Stimulated activated CD4-positive, alpha-beta T cell treated with anti-CD3 and anti-CD28 coated beads, Interleukin-4, amount 100 ng/mL, for 1 hour (primary cell): ENCODE measurements at regions not wholly inside any gene's neighbourhood (a gene's known extent, or its start where the extent isn't known, plus 50 kb on each side); places are given as distances from the start of the nearest gene placed in this dataset.

ENCODE experiments used
- DNase-seq: peaks from one replicate; pipeline ENCODE4 v3.0.0-alpha.2; 2020

DNA sequence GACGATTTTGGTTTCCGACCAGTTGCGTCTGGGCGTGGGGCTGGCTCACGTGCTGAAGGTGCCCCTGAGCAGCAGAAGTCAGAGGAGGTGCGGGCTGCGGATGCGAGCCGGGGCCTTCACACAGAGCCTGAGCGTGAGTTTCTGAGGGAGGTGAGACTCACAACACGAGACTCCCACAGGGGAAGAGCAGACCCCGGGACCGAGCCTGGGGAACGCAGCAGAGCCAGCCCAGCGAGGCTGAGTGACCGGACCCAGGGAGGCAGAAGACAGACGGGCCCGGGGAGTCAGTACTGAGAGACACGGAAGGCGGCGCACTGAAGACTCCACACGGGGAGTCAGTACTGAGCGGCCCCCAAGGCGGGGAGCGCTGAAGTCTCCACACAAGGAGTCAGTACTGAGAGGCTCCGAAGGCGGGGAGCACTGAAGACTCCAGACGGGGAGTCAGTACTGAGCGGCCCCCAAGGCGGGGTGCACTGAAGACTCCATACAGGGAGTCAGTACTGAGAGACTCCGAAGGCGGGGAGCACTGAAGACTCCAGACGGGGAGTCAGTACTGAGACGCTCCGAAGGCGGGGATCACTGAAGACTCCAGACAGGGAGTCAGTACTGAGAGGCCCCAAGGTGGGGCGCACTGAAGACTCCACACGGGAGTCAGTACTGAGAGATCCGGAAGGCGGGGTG is 77.8 kb downstream of the DLL1 start:
- DNase-seq: no peak

DNA sequence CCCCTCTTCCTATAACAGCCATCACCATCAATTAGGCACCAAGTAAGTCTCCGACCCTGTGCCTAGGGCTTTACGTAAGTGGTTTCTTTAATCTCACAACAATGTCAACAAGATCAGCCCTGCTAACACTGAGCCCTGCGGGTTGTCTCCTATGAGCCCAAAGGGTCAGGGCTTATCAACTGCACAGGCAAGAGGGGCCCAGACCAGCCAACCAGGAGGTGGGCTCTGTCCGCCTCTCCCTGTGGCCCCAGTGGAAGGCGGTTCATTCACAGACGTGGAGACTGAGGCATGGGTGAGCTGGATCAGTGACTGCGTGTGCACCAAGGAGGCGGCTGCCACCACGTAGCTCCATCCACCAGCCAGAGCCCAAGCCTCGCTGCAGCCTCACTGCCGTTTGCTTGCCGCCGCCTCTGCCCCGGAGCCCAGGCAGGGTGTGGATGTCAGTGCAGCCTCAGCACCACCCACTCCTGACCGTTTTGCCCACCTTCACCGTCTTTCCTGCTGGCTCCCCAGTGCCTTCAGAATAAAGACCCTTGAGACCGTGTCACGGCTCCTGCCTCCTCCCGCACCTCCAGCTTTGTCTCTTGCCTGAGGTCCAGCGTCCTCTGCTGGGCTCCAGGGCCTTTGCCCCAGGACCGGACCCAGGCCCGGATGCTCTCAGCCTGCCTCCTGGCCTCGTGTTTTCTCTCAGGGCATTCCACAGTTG is 78.7 kb downstream of the DLL1 start:
- DNase-seq: no peak

DNA sequence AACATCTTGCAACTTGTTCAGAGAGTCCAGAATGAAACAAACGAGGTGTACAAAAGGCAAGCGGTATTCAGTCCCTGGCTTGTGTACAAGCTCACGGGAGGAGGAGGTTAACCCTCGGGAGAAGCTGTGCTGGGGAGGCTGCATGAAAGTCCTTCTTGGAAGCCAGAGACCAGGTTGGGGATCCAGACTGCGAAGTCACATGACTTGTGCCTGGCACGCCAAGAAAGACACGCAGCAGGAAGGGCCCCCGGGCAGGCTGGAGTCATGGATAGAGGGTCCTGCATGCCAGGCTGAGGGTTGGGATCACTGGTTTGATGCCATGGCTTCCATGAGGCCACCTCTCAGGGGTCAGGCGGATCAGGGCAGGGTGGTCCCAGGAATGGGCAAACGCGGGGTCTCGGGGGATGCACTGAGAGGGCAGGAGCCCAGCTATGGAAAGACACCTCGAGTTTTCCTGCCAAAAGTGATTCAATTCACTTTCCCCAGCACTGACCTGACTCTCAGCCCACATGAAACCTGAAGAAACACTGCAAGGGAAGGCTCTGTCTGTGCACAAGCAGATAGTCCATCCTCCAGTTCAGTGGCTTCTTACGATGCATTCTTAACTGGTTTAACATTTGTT is 79.4 kb downstream of the DLL1 start:
- no peak for DNase-seq

DNA sequence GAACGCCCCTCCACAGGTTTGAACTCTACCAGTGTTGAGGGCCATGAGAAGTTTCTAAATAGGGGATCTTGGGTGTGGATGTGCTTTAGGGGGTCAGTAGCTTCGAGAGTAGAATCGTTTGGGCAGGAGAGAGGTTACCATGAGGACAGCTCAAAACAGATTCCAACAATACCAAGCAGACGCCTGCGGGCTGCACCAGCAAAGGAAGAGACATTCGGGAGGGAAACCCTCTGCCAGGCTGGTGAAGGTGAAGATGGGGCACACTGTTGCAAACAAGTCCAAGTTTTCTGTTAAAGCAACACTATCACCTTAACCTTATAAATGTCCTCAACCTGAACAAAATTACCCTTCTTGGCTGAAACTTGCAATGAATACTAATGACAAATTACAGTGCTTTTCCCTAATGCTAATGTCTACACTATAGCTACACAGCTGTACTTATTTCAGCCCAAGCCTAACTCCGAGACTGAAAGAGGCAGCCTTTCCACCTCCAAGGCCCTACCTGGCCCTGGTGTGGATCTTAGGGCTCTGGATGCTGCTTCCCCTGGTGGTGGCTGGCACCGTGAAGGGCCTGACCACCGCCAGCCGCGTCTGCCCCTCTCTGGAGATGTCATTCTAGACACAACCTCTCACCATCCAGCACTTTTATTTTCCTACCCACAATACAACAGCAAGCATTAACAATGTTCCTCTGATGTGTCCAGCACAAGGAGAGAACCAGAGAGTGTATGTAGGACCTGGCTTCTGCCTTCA is 80.1 kb downstream of the DLL1 start:
- DNase-seq: no peak

DNA sequence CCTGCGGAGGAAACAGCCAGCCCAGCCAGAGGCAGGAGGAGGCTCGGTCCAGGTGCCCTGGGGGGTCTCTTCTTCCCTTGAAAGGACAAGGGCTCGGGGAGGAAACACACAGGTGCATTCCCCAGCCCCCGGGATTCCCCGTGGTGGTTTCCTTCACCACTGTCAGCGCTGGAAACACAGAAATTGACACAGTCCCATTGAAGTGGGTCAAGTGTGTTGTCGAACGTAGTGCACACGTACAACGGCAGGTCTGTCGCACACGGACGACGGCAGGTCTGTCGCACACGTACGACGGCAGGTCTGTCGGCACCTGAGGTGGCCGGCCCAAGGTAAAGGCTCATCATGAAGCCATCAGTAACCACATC is 80.9 kb downstream of the DLL1 start:
- DNase-seq: no peak

DNA sequence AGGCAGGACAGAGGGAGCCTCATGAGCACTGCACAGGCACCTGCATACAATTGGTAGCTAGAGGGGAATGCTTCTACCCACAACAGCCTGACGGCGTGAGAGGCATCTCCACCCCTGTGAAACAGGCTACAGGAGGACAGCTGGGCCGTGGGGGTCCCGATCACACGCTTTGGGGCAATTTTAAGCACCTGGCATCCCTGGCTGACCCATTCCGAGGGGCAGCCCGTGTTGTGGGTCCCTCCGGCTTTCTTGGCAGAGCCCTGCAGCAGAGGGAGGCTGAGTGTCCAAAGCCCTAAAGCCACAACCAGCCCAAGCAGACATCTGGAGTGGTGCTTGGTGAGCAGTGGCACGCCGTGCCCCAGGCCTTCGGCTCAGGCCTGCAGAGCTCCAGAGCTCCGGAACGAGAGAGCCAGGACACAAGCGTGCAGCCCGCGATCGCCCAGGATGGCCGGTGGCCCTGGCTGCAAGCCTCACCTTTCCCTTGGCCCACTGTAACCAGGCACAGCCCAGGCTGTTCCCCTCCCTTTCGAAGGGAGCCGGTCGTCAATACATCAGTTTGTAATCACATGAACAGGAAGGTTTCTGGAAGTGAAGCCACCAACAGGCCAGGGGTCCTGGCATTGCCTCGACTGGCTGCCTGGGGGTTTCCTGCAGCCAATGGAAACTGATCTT is 81.4 kb downstream of the DLL1 start:
- DNase-seq: no peak

DNA sequence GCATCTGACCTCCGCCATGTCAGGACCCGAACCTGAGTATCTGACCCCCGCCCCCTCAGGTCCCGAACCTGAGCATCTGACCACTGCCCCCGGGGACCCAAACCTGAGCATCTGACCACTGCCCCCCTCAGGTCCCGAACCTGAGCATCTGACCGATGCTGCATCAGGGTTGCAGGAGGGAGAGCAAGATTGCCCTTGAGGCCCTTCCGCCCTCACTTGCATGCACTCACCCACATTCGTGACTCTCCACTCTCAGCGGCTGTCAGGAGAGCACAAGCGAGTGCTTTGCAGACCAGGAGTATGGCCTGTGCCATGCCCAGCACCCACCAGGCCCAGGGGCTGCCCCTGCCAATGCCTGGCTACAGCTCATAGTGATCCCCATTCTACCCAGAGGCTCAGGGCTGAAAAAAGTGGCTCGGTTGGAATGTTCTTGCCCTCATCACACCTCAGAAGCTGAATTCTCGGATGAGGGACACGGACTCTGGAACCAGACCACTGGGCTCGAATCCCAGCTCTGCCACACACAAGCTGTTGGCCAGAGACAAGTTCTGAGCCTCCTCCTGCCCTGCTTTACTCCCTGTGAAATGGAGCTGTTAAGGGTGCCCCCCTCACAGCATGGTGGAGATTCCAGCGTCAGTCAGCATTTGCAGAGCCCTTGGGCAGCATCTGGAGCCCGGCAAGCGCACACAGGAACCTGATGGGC is 82.1 kb downstream of the DLL1 start:
- no peak for DNase-seq

DNA sequence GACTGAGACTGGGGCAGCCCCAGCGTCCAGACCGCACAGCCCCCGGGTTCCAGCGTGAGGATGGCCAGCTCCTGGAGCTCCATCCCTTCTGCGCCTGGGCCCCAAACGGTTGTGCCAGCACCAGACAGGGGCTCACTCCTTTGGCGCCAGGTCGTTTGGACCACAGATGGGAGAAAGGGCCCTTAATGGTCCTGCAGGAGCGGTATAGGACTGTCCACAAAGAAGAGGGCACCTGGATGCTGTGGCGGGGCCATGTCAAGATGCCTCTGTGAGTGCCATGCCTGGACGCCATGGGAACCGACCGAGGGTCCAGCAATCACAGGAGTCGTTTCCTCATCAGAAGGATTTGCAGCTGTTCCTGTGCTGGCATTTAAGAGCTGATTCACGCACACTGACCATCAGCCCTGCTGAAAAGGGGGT is 82.7 kb downstream of the DLL1 start:
- no peak for DNase-seq

DNA sequence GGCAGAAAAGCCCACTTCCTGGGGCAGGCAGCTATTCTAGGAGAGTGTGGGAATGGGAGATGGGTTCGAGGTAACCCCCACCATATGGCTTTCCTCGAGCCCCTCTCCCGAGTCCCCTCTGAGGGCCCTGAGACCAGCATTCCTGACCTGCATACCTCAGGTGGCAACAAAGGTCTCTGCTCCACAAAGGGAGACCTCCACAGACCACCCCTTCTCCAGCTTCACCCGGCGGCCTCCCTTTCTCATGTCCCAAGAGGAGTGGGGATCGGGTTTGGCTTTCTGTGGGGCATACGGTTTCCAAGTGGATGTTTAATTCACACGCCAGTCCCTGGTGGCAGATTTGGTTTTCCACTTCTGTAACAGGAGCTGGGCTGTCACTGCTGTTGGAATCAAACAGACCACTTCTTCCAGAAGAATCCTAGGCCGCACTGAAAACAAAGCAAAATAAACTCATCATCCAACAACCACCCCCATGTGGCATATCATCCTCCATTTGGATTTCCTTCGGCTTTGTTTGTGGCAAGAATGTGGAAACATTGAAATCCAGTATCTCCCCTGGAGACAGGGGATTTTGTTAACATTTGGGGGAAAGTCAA is 83.2 kb downstream of the DLL1 start:
- DNase-seq: no peak

DNA sequence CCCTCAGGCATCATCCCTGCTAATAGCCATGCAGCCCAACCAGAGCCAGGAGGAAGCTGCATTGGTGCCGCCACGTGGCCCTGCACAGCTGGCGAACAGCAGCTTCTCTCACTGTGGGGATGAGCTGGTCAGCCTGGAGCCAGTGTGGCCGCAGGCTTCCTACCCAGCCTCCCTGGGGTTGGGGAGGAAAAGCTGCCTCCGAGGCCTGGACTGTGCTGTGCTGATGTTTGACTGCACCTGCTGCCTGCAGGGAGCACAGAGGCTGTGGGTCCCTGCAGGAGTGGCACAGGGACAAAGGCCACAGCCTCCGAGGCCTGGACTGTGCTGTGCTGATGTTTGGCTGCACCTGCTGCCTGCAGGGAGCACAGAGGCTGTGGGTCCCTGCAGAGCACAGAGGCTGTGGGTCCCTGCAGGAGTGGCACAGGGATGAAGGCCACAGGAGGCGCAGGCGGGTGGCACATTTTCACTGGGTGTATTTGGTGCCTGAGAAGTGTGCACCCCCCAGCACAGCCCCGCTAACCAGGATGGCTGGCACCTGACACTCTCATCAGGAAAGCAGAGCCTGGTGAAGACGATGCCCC is 83.9 kb downstream of the DLL1 start:
- DNase-seq: no peak

DNA sequence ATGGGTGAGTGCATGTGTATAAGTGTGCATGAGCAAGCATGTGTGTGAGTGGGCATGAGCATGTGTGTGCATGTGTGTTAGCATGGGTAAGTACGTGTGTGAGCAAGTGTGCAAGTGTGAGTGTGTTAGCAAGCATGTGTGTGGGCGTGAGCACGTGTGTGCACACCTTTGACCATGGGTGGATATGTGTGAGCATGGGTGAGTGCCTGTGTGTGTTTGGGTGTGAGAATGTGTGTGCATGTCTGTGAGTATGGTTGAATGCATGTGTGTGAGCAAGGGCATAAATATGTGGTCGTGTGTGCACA is 84.6 kb downstream of the DLL1 start:
- no peak for DNase-seq

DNA sequence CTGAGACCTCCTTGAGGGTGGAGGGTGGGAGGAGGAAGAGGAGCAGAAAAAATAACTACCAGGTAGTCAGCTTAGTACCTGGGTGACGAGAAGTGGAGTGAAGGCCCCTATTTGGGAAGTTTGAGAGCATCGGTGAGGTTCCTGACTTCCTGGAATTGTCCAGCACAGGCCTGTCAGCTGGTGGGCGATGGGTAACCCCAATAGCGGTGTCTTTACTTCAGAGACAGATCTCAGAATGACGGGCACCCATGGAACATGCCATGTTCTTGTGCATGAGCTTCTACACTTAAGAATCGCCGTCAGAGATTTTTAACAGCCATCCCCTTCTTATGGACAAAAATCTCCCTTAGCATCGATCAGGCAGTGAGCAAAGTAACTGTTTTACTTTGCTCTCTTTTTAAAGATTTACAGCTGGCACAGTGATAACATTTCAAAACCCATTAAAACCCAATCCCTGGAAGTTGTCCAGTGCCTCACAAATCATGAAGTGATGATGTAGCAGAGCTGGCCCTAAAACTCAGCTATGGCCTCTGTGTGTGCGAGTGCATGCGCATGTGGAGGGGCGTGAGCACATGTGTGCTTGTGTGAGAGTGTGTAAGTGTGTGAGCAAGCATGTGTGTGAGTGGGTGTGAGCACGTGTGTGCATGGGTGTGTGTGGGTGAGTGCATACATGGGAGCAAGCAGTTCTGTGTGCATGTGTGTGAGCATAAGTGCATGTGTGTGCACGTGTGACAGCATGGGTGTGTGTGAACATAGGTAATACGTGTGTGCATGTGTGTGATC is 85.2 kb downstream of the DLL1 start:
- DNase-seq: no peak

DNA sequence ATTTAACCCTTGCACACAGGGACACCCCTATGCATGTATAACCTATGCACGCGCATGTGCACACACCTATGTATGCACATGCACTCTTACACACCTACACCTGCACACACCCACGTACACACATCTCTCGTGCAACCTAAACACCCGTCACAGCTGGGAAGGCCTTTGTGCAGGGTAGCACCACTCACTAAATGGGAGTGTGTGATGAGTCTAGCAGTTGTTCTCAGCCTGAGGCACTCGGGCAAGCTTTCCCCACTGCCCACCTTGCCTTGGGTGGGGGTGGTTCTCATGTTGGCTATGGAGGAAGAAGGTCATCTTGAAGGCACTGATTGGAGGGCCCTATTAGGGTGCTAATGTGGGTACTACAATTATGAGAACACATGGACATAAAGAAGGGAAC is 85.8 kb downstream of the DLL1 start:
- DNase-seq: no peak

DNA sequence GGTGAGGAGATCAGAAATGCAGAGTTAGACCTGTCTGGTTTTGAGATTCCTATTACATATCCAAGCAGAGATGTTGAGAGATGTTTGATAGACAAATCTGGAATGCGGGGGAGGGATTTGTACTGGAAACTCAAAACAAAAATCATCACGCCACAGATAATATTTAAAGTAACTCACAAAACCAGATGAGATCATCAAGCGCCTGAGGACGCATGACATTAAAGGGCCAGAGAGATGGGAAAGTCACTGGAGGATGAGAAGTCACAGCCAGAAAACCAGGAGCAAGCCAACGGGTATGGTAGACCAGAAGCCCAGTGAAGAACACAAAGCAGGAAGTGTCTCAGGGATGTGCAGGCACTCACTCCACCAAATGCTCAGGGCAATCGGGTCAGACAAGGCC is 87.7 kb downstream of the DLL1 start:
- DNase-seq: no peak

DNA sequence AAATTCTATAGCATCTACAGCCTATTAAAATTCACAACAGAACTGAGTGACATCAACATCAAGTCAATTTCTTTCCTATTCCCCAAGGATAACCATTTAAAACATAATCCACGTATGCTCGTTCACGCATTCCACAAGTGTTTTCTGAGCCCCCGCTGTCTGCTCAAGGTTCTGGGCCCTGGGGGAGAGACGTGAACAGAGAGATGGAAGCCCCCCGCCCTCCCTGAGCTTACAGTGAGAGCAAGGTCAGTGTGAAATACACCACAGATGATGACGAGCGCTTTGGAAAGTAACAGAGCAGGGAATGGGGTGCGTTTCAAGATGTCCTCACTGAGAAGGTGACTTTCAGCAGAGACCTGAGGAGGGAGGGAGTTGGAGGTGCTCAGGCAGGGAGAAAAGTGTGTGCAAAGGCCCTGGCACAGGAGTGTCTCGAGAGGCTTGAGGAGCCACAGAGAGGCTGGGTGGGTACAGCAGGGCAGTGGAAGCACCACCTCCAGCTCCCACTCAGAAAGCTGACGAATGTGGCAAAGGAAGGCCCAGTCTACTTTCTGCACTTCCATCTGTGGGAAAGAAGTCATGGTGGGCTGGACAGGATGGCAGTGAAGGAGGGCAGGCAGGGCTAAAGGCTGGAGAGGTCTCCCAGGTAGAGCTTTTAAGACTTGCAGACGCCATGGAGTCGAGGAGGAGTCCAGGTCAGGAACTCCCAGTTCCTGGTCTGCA is 88.3 kb downstream of the DLL1 start:
- no peak for DNase-seq

DNA sequence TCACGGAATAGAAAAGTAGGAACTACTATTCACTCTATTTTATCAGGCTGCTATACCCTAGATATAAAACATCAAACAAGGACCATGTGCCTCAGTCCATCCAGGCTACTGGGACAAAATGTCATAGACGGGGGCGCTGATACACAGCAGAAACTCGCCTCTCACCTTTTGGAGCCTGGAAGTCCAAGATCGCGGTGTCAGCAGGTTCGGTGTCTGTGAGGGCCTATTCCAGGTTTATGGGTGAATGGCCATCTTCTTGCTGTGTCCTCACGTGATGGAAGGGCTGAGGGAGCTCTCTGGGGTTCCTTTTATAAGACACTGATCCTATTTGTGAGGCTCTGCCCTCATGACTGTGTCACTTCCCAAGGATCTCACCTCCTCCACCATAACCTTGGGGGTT is 89.5 kb downstream of the DLL1 start:
- DNase-seq: no peak

DNA sequence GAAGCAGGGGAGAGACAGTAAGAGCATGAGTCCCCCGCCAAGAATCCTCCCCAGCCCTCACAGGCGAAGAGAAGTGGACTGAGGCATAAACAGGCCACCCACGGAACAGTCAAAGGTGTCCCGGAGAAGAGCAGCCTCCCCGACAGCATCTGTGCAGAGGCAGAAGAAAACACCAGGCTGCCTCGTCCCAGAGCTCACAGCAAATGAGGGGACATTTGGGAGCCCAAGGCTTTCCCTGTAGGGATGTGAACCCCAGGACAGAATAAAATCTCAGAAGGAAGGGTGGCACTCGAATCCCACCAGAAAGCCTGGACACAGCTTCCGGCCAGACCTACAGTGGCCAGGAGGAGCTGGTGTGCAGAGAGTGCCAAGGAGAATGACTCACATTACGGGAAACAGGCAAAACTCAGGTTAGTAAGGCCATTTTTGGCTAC is 90.4 kb downstream of the DLL1 start:
- DNase-seq: no peak

DNA sequence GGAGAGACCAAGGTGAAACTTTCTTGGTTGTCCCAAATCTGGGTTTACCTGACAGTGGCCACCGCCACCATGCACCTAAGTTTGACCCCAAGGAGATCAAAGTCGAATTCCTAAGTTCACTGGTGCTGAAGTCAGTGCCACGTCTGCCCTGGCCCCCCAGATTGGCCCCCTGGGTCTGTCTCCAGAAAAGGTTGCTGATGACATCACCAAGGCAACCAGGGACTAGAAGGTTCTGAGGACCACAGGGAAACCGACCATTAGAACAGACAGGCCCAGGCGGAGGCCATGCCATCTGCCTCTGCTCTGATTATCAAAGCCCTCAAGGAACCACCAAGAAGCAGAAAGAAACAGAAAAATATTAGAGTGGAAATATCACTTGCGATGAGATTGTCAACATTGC is 91.2 kb downstream of the DLL1 start:
- no peak for DNase-seq

DNA sequence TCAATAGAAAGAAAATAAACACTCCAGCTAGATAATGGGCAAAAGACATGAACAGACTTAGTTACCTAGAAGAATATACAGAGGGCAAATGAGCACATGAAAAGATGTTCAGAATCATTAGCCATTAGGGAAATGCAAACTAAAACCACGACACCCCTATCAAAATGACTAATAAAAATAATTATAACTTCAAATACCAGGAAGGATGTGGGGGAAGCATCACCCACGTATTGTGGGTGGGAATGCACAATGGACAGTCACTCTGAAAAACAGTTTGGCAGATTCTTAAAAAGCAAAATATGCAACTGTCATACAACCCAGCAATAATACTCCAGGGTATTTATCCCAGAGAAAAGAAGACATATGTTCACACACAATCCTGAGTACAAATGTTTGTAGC is 92.6 kb downstream of the DLL1 start:
- no peak for DNase-seq

DNA sequence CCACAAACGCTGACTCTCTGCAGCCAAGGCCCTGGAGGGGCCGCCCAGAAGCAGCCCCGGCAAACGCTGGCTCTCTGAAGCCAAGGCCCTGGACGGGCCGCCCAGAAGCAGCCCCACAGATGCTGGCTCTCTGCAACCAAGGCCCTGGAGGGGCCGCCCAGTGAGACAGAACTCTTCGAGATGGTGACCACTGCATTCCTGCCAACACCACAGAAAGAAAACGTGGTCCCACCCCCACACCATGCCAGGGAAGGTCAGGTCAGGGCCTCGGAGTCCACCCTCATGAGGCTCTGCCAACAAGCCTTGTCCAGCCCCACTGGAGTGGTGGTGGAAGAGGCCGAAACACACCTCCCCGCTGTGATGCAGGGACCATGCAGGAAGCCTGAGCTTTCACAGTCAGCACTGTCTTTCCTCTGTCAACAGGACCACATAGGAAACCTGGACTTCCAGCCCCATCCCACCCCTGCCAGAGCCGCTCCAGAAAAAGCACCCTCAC is 97.5 kb downstream of the DLL1 start:
- no peak for DNase-seq
